Liver (tissue), 3 donors: ENCODE measurements at regions not wholly inside any gene's neighbourhood (a gene's known extent, or its start where the extent isn't known, plus 50 kb on each side); places are given as distances from the start of the nearest gene placed in this dataset.

Experiments
- EGR1 ChIP-seq, 2 donors: IDR thresholded peaks; 2 replicates each; pipeline ENCODE4 v1.6.1; 2016 to 2018; ENCODE audit warnings: antibody characterized with exemption in 2 of 2, low read depth in 2 of 2
- FOXA1 ChIP-seq: IDR thresholded peaks from 2 replicates; pipeline ENCODE4 v1.6.1; 2016; ENCODE audit warnings: antibody characterized with exemption
- GABPA ChIP-seq, 2 donors: IDR thresholded peaks in 1 of 2; conservative IDR thresholded peaks in 1 of 2; 2 replicates each; pipeline ENCODE4 v1.6.1; 2016; ENCODE audit warnings: antibody characterized with exemption in 2 of 2, mild to moderate bottlenecking in 1 of 2, moderate library complexity in 1 of 2
- MAX ChIP-seq: IDR thresholded peaks from 2 replicates; pipeline ENCODE4 v1.6.1; 2016; ENCODE audit warnings: antibody characterized with exemption
- RAD21 ChIP-seq, 2 donors: IDR thresholded peaks; 2 replicates each; pipeline ENCODE4 v1.6.1; 2016; ENCODE audit warnings: antibody characterized with exemption in 2 of 2, mild to moderate bottlenecking in 2 of 2
- RXRA ChIP-seq, 2 donors: IDR thresholded peaks; 2 replicates each; pipeline ENCODE4 v1.6.1; 2017 to 2018; ENCODE audit warnings: antibody characterized with exemption in 2 of 2, mild to moderate bottlenecking in 1 of 2
- TAF1 ChIP-seq: conservative IDR thresholded peaks from 2 replicates; pipeline ENCODE4 v1.6.1; 2016; ENCODE audit warnings: antibody characterized with exemption, mild to moderate bottlenecking
- ZBTB33 ChIP-seq: IDR thresholded peaks from 2 replicates; pipeline ENCODE4 v1.6.1; 2016; ENCODE audit warnings: antibody characterized with exemption
- TF ChIP-seq, protein P1 (sequence below): fragments of 150-350 bp; IDR thresholded peaks from 2 replicates; pipeline ENCODE4 v1.5.1; 2017; ENCODE audit warnings: improper control_type of control experiment, low read depth, low read length; ENCODE audit not compliant: missing input control
- donor health status: healthy.
- donor health status: healthy.

GRCh38 chr9:73911804-73912203 lies 585.3 kb upstream of the RORB start:
- TF ChIP-seq, protein P1, sequence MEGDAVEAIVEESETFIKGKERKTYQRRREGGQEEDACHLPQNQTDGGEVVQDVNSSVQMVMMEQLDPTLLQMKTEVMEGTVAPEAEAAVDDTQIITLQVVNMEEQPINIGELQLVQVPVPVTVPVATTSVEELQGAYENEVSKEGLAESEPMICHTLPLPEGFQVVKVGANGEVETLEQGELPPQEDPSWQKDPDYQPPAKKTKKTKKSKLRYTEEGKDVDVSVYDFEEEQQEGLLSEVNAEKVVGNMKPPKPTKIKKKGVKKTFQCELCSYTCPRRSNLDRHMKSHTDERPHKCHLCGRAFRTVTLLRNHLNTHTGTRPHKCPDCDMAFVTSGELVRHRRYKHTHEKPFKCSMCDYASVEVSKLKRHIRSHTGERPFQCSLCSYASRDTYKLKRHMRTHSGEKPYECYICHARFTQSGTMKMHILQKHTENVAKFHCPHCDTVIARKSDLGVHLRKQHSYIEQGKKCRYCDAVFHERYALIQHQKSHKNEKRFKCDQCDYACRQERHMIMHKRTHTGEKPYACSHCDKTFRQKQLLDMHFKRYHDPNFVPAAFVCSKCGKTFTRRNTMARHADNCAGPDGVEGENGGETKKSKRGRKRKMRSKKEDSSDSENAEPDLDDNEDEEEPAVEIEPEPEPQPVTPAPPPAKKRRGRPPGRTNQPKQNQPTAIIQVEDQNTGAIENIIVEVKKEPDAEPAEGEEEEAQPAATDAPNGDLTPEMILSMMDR = no peak
- no peak for TF ChIP-seq MAX
- TF ChIP-seq EGR1 (IDR thresholded peaks at IDR 0.05; ENCODE audit: low read depth in 2 of 2) = no peak
- no peak for TF ChIP-seq GABPA (IDR thresholded peaks at IDR 0.05 in 1 of 2, conservative IDR thresholded peaks at IDR 0.05 in 1 of 2)
- no peak for TF ChIP-seq TAF1
- TF ChIP-seq ZBTB33 = no peak
- TF ChIP-seq RXRA (IDR thresholded peaks at IDR 0.05) = no peak
- TF ChIP-seq FOXA1 = no peak
- TF ChIP-seq RAD21 (IDR thresholded peaks at IDR 0.05) = no peak
